Thyroid gland (tissue), 4 donors: ENCODE measurements at regions not wholly inside any gene's neighbourhood (a gene's known extent, or its start where the extent isn't known, plus 50 kb on each side); places are given as distances from the start of the nearest gene placed in this dataset.

ENCODE experiments used
- POLR2A ChIP-seq, 2 donors: fragments of 450-650 bp; IDR thresholded peaks; one replicate each; pipeline ENCODE4 v1.6.1; 2017; ENCODE audit warnings: antibody characterized with exemption in 2 of 2, mild to moderate bottlenecking in 2 of 2, moderate library complexity in 1 of 2
- TF ChIP-seq, protein P1 (sequence below), 6 experiments: fragments of 200-600 bp in 3 of 6; fragments of 450-650 bp in 3 of 6; sonication (generic) in 3 of 6; IDR thresholded peaks; one replicate each; pipeline ENCODE4 v1.5.1; 2016 to 2019; ENCODE audit warnings: antibody characterized with exemption in 6 of 6, mild to moderate bottlenecking in 2 of 6, inconsistent platforms in 1 of 6, moderate library complexity in 1 of 6

DNA sequence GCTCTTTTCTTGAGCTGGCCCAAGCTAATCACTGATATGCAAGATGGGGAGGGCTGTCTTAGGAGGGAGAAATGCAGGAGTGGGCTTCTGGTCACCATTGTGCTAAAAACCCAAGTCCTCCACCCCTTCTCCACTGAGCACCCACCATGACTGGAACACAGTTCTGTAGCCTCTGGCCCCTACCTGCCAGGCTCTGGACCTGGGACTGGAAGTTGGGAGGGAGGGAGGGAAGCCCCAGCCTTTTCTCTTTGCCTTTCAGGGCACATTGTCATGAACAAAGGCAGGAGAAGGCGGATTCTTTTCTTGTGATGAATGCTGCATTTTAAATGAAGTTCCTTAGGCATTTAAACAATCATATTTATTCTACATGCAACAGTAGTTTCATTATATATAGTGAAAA, 559.1 kb upstream of the TRPC7 start:
- TF ChIP-seq, protein P1, sequence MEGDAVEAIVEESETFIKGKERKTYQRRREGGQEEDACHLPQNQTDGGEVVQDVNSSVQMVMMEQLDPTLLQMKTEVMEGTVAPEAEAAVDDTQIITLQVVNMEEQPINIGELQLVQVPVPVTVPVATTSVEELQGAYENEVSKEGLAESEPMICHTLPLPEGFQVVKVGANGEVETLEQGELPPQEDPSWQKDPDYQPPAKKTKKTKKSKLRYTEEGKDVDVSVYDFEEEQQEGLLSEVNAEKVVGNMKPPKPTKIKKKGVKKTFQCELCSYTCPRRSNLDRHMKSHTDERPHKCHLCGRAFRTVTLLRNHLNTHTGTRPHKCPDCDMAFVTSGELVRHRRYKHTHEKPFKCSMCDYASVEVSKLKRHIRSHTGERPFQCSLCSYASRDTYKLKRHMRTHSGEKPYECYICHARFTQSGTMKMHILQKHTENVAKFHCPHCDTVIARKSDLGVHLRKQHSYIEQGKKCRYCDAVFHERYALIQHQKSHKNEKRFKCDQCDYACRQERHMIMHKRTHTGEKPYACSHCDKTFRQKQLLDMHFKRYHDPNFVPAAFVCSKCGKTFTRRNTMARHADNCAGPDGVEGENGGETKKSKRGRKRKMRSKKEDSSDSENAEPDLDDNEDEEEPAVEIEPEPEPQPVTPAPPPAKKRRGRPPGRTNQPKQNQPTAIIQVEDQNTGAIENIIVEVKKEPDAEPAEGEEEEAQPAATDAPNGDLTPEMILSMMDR (IDR thresholded peaks at IDR 0.05): no peak
- no peak for TF ChIP-seq POLR2A (IDR thresholded peaks at IDR 0.05)
